PC-3 (cell line): ENCODE measurements at regions not wholly inside any gene's neighbourhood (a gene's known extent, or its start where the extent isn't known, plus 50 kb on each side); places are given as distances from the start of the nearest gene placed in this dataset.

ENCODE experiments used
- EZH2 ChIP-seq: fragments of 300-600 bp; sonication (generic); IDR thresholded peaks from one replicate; pipeline ENCODE4 v1.6.1; 2017; ENCODE audit warnings: antibody characterized with exemption, mild to moderate bottlenecking, low read length; ENCODE audit not compliant: unreplicated experiment
- TF ChIP-seq, protein P1 (sequence below): fragments of 300-600 bp; sonication (generic); conservative IDR thresholded peaks from 2 replicates; pipeline ENCODE4 v1.5.1; 2017; ENCODE audit warnings: antibody characterized with exemption, low read depth, mild to moderate bottlenecking, low read length

- TF ChIP-seq, protein P1, sequence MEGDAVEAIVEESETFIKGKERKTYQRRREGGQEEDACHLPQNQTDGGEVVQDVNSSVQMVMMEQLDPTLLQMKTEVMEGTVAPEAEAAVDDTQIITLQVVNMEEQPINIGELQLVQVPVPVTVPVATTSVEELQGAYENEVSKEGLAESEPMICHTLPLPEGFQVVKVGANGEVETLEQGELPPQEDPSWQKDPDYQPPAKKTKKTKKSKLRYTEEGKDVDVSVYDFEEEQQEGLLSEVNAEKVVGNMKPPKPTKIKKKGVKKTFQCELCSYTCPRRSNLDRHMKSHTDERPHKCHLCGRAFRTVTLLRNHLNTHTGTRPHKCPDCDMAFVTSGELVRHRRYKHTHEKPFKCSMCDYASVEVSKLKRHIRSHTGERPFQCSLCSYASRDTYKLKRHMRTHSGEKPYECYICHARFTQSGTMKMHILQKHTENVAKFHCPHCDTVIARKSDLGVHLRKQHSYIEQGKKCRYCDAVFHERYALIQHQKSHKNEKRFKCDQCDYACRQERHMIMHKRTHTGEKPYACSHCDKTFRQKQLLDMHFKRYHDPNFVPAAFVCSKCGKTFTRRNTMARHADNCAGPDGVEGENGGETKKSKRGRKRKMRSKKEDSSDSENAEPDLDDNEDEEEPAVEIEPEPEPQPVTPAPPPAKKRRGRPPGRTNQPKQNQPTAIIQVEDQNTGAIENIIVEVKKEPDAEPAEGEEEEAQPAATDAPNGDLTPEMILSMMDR = no peak
- no peak for TF ChIP-seq EZH2
Measured at GRCh38 chr4:27524224-27524623, 663.6 kb downstream of the STIM2 start.
